ENCODE measurements at regions not wholly inside any gene's neighbourhood (a gene's known extent, or its start where the extent isn't known, plus 50 kb on each side); places are given as distances from the start of the nearest gene placed in this dataset.

DNA sequence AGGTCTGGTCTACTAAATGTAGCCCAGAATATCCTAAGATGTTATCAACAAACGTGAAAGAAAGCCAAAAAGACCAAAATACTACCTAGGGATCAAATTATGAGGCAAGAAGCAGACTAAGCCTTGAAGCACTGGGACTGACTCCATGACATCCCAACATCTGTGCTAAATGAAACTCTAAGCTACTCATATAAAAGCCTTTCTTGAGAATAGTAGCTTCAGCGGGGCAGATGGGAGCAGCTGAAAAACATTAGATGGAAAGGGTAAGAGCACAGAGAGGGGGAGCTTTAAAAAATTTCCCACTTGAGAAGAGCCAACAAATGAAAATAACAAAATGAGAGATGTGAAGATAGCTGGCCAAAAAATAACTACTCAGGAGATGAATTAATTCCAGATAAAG lies 81.7 kb downstream of the MAD2L1 start:
- no peak overlapping the region for H3K4me3 ChIP-seq (ENCODE audit: low read length)
- no peak for DNase-seq (ENCODE audit: low read depth)
- no peak for TF ChIP-seq CTCF (conservative IDR thresholded peaks at IDR 0.05; ENCODE audit: low read depth, low read length)

- DNase-seq (ENCODE audit: low read depth): no peak
- TF ChIP-seq CTCF (conservative IDR thresholded peaks at IDR 0.05; ENCODE audit: low read depth, low read length): no peak
- H3K4me3 ChIP-seq (ENCODE audit: low read length): no peak overlapping the region
Measured at GRCh38 chr4:119982756-119983155, 83.9 kb downstream of the MAD2L1 start.

DNA sequence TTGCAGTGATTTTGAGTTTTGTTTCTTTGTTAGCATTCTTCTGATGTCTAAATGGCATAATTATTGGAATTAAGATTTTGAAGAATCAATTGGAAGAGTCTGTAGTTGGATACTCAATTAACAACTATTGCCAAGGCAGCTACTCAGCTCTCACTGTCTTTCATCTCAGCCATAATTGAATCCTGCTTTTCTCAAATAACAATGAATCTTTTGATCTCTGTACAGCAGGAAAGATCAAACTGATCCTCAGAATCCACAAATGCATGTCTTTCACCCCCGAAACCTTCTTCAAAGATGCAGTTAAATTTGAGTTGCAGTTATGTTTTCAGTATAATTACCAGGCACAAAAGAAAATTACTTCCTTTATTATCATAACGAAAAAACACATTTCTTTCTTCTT lies 86.2 kb downstream of the MAD2L1 start:
- no peak overlapping the region for H3K4me3 ChIP-seq (ENCODE audit: low read length)
- TF ChIP-seq CTCF (conservative IDR thresholded peaks at IDR 0.05; ENCODE audit: low read depth, low read length): no peak
- no peak for DNase-seq (ENCODE audit: low read depth)

DNA sequence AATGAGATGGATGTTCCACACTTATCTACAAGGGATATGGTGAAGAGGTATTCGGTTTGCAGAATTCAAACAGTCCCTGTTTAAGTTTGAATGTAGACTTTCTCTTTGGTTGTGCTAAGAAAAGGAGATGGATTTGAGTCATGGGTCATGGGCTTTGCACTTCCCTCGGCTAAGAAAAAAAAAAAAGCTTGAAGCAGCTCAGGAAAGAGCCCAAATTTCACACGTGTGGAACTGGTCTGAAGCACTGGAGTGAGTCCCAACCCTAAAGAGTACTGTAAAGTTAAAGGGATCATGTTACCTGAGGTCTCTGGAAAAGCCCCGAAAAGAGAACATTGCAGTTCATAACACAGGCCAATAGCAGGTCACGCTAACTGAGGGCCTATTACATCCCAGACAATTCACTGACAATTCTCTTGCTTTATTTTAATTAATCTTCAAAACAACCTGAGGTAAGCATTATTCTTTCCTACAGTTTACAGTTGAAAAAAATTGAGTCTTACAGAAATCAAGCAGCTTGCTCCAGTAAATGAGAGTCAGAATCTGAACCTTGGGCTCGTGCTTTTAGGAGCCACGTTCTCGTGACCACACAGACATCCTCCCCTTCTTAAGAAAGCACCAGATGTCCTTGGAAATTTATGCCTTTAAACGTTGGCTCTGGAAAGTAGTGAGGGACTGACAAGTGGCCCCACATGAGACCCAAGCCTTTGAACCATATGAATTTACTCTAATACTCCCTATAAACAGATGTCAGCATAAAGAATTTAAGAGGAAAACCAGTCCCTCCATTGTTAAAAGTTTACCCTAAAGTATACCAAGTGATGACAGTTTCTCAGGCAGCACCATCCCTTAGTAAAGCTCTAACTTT lies 89.3 kb downstream of the MAD2L1 start:
- no peak overlapping the region for H3K4me3 ChIP-seq (ENCODE audit: low read length)
- no peak for TF ChIP-seq CTCF (conservative IDR thresholded peaks at IDR 0.05; ENCODE audit: low read depth, low read length)
- no peak for DNase-seq (ENCODE audit: low read depth)

DNA sequence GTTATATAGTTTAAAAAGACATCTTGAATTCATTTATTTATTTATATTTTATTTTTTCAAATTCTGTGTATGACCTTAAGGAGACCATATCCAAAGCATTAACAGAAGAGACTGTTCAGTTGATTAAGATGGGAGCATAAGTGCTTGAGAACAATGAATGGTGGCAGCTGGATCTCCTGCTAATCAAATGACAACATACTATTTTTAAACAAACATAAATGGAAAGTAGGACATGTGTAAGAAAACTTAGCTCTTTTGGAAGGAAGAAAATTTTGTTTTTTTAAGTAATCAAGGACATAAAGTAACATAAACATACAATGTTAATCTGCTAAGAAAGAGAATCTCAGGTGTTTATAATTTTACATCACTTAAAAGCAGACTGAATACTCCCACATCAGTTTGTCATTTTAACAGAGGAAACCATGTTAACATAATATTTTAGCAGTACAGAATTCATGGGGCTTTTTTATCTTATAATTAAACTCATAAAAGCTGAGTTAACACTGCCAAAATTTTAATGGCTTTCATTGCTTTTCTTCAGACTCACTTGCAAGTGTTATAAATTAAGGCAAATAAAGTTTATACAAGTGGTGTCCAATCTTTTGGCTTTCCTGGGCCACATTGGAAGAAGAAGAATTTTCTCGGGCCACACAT lies 95.1 kb downstream of the MAD2L1 start:
- no peak overlapping the region for H3K4me3 ChIP-seq (ENCODE audit: low read length)
- TF ChIP-seq CTCF (conservative IDR thresholded peaks at IDR 0.05; ENCODE audit: low read depth, low read length): no peak
- no peak for DNase-seq (ENCODE audit: low read depth)

- H3K4me3 ChIP-seq (ENCODE audit: low read length): no peak overlapping the region
- no peak for DNase-seq (ENCODE audit: low read depth)
- no peak for TF ChIP-seq CTCF (conservative IDR thresholded peaks at IDR 0.05; ENCODE audit: low read depth, low read length)
Measured at GRCh38 chr4:119962631-119963030, 104.0 kb downstream of the MAD2L1 start.

GRCh38 chr4:119958983-119959382 lies 107.7 kb downstream of the MAD2L1 start:
- TF ChIP-seq CTCF (conservative IDR thresholded peaks at IDR 0.05; ENCODE audit: low read depth, low read length): no peak
- DNase-seq (ENCODE audit: low read depth): no peak
- no peak overlapping the region for H3K4me3 ChIP-seq (ENCODE audit: low read length)
